Transverse colon (tissue), 3 donors: ENCODE measurements at regions not wholly inside any gene's neighbourhood (a gene's known extent, or its start where the extent isn't known, plus 50 kb on each side); places are given as distances from the start of the nearest gene placed in this dataset.

Experiments used
- EP300 ChIP-seq: sonication (generic); formaldehyde crosslinking; IDR thresholded peaks from one replicate; pipeline ENCODE4 v1.6.1; 2017; ENCODE audit warnings: antibody characterized with exemption, low read depth
- POLR2A ChIP-seq: fragments of 450-650 bp; IDR thresholded peaks from one replicate; pipeline ENCODE4 v1.6.1; 2016; ENCODE audit warnings: antibody characterized with exemption, mild to moderate bottlenecking, moderate library complexity
- TF ChIP-seq, protein P1 (sequence below), 5 experiments: fragments of 200-600 bp in 3 of 5; fragments of 450-650 bp in 2 of 5; sonication (generic) in 3 of 5; IDR thresholded peaks; 1 replicate in 2 of 5; 2 replicates in 3 of 5; pipeline ENCODE4 v1.5.1; 2016 to 2017; ENCODE audit warnings: antibody characterized with exemption in 5 of 5, inconsistent platforms in 3 of 5, mild to moderate bottlenecking in 2 of 5, moderate library complexity in 1 of 5

DNA sequence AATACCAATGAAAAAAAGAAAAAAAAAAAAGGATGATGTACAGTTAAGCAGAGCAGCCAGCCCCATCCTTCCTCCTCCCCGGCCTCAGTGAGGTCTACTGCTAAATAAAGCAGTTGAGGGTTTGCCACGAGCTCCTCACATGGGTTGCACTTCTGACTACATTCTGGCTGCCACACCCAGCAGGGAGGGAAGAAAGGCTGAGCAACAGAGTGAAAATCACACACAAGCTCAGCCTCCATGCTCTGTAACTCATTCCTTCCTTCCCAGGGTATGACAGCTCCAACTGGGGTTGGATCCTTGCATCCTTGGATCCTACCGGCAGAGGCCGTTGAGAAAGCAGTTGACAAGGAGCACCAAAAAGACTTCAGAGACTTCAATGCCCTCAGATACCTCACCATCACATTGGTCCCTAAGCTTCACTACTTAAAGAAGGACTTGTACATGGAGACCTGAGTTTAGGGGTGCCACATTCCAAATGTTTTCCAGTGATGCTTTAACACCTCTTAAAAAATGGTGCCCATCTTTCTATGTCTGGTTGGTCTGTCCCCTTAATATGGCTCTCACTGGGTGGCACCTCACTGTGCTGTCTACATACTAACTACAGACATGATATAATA, 52.9 kb upstream of the PIK3CG start:
- TF ChIP-seq, protein P1, sequence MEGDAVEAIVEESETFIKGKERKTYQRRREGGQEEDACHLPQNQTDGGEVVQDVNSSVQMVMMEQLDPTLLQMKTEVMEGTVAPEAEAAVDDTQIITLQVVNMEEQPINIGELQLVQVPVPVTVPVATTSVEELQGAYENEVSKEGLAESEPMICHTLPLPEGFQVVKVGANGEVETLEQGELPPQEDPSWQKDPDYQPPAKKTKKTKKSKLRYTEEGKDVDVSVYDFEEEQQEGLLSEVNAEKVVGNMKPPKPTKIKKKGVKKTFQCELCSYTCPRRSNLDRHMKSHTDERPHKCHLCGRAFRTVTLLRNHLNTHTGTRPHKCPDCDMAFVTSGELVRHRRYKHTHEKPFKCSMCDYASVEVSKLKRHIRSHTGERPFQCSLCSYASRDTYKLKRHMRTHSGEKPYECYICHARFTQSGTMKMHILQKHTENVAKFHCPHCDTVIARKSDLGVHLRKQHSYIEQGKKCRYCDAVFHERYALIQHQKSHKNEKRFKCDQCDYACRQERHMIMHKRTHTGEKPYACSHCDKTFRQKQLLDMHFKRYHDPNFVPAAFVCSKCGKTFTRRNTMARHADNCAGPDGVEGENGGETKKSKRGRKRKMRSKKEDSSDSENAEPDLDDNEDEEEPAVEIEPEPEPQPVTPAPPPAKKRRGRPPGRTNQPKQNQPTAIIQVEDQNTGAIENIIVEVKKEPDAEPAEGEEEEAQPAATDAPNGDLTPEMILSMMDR (IDR thresholded peaks at IDR 0.05) = no peak
- no peak for TF ChIP-seq POLR2A
- TF ChIP-seq EP300 = no peak
